HG03108 (cell line): ENCODE measurements at regions not wholly inside any gene's neighbourhood (a gene's known extent, or its start where the extent isn't known, plus 50 kb on each side); places are given as distances from the start of the nearest gene placed in this dataset.

Experiments
- ATAC-seq: cut with Tn5 transposase; IDR thresholded peaks from one replicate; pipeline ENCODE4 v1.9.1; 2021; ENCODE audit warnings: moderate library complexity; ENCODE audit not compliant: unreplicated experiment

DNA sequence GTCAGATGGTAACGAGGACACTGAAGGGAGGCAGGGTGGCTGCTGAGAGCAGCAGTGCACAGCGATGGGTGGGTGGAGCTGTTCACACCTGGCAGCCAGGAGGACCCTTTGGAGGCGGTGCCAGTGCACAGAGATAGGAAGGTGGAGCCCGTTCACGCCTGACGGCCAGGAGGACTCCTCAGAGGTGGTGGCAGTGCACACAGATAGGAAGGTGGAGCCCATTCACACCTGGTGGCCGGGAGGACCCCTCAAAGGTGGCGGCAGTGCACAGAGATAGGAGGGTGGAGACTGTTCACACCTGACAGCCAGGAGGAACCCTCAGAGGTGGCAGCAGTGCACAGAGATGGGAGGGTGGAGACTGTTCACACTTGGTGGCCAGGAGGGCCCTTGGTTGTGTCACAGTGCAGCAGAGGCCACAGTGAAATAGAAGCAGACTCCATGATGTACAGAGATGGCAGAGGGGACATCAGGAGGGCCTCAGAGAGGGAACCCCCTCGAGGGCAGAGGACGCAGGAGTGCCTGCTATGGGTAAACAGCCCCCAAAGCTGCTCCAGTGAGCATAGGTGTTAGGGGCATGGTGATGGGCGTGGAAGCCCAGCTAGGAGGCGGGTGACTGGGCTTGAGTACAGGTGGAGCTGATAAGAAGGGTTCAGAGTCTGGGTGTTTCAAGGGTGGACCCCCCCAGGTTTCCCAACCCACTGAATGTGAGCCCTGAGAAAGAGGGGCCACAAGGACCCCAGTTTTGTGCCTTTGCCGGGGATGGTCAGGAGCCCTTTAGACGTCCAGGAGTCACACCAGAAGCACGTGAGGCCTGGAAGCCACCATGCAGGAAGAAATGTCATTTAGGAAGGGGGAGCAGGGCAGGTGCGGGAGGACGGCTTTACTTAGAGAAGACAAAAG, 566.7 kb downstream of the BRD1 start:
- ATAC-seq, result no peak

DNA sequence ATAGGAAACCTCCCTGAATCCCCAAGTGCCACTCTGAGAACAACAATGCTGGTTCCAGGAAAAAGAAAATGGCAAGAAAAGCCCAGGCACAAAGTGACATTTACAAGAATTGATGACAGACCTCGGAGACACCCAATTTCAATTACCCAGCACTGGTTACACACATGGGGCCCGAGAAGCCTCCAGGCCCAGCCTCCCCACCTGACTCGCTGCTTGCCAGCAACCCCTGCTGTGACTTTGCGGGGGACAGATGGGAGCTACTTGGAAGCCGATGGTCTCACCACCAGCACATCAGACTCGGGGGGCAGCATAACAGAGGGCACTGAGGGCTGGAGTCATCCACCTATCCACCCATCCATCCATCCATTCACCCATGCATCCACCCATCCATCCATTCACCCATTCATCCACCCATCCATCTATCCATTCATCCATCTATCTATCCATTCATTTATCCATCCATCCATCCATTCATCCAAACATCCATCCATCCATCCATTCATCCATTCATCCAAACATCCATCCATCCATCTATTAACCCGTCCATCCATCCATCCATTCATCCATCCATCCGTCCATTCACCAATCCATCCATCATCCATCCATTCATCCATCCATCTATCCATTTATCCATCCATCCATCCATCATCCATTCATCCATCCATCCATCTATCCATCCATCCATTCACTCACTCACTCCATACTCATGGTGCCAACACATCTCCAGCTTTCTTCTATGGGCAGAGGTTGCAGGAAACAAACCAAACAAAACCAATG, 567.6 kb downstream of the BRD1 start:
- ATAC-seq, result no peak

DNA sequence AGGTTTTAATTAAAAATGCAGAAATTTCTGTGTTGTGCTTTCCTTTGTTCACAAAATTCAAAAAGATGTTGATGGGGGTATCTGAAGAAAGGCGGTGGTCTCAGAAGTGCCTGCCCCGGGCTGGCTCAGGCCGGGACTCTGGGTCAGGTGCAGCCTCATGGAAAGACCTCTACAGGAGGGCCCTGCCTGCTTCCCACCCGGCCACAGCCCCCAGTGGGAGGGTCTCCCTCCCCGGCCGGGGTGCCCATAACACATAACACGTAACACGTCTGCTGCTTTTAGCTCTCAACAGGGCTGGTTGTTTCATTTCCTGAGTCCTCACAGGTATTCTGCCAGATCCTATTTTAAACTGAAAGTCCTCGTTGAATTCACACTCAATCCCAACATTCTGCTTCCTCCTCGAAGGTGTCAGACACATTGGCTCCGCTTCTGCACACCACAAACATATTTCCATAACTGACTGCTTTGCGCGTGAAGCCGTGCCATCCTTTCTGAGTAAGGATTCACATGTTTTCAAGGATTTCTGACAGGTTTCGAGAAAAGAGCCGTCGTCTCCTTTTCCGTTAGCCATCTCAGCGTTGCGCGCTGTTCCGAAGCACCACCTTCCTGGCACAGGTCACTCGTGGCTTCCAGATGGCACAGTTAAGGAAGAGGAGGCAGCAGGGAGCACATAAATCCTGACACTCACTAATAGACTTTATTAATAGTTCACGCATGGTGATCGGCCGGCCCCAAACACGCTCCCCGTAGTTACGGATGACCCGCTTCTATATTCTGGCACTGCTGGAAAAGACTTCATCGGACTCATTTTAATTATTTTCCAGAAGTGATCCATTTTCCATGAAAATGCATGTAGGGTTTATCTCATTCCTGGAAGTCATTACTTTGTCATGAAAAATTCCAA, 569.3 kb downstream of the BRD1 start:
- no peak for ATAC-seq

DNA sequence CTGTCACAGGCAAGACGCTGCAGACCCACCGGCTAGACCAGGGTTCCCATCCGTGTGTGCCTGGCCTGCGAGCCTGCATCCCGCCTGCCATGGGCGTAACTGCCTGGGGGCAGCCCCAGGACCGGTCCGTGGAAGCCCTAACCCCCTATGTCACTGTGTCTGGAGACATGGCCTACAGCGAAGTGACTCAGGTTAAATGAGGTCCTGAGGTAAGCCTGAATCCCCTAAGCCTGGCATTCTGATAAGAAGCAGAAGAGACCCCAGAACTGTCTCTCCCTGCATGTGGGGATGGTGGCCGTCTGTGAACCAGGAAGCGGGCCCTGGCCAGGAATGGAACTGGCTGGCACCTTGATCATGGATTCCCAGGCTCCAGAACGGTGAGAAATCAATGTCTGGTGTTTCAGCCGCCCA, 570.1 kb downstream of the BRD1 start:
- ATAC-seq, result no peak

DNA sequence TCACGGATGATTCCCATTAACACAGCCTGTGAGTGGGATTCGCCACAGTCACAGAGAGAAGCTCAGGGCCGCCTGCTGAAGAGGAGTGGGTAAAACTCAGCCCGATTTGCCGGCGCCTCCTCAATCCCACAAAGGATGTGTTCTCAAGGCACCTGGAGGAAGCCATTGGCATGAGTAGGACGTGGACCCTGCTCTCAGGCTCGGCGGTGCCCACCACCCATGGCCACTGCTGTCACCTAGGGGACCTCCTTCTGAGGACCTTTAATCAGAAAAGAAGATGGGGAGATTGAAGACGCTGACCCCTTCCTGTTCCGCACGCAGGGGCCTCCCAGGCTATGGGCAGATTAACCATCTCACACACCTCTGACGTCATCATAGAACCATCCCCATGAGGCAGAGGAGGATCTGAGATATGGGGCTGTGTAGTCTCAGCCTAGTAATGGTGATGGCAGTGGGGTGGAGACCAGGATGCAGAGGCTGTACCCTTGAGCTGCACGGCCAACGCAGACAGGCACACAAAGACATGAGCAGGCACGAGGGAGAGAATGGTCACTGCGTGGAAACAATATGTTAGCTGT, 571.8 kb downstream of the BRD1 start:
- ATAC-seq, result no peak

DNA sequence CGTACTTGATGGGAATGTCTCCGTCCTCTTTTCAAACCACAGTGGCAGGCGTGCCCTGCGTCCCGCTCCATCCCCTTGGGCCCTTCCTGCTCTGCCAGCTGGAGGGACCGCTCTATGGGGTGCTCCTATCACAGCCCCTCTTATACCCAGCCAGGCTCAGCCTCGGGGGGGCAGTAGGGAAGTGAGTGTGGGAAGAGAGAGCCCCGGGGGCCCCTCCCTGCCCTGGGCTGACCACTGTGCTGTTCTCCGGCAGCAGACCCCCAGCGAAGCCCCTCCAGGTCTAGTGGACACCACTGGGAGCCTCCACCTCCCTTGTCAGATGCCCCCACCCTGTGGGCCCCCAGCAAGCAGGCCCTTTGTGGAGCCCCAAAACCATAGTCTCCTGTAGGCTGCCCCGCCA, 572.5 kb downstream of the BRD1 start:
- no peak for ATAC-seq

DNA sequence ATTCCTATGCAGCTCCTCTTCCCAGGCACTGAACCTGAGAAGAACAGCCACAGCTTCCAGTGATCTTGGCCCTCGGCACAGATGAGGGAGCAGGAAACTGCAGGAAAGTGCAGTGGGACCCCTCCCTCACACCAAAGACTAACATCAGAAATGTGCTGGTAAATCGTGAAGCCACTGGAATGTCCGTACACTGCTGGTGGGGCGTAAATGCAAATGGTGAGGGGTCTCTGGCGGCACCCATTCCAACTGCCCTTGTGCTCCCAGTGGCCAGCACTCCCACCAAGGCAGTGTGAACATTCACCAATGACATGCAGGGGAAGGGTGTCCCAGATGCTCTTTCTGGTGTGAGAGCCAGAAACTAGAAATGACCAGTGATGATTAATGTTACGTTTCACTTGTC, 574.0 kb downstream of the BRD1 start:
- ATAC-seq, result no peak

DNA sequence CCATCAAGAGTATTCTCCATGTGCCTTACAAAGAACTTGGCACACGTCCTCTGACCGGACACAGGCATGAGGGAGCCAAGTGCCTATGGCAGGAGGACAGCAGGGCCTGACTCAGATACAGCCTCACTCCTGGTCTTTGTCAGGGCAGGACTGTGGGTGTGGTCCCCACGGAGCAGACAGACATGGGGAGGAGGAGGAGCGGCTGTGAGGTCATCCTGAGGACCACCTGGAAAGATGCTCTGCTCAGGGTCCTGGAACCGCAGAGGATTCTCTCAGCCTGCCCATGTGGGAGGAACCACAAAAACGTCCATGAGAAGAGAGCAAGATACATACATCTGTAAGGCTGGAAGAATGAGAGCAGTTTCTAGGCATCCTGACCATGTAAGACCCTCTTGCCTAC, 576.3 kb downstream of the BRD1 start:
- no peak for ATAC-seq

DNA sequence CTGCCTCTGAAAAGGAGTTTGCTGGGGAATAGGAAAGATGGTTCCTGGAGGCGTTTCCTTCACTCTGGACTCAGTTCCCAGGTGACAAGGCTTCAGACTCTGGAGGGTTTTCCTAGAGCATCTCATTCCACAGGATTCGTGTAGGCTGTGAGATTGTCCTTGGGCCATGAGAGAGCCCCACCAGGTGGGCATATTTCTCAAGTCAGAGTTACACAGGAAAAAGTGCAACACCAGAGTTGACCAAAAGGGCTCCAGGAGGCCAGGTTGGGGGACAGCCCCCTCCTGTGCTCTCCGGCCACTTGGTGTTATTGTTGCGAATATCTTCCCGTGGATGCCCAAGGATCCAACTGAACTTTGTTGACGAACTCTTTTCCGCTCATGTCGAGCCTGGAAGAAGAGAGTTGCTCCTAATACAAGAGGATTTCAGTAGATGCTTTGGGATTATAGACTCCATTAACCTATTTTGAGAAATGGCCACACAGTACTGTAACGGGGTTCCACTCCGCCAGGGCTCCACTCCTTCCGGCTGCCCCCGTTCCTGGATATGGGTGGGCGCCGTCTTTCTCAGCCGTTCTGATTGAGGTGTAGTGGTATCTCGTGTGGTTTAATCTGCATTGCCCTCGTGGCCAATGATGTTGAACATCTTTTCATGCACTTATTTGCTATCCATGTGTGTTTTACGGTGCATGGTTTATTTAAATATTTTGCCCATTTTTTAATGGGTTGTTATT, 580.3 kb downstream of the BRD1 start:
- no peak for ATAC-seq

DNA sequence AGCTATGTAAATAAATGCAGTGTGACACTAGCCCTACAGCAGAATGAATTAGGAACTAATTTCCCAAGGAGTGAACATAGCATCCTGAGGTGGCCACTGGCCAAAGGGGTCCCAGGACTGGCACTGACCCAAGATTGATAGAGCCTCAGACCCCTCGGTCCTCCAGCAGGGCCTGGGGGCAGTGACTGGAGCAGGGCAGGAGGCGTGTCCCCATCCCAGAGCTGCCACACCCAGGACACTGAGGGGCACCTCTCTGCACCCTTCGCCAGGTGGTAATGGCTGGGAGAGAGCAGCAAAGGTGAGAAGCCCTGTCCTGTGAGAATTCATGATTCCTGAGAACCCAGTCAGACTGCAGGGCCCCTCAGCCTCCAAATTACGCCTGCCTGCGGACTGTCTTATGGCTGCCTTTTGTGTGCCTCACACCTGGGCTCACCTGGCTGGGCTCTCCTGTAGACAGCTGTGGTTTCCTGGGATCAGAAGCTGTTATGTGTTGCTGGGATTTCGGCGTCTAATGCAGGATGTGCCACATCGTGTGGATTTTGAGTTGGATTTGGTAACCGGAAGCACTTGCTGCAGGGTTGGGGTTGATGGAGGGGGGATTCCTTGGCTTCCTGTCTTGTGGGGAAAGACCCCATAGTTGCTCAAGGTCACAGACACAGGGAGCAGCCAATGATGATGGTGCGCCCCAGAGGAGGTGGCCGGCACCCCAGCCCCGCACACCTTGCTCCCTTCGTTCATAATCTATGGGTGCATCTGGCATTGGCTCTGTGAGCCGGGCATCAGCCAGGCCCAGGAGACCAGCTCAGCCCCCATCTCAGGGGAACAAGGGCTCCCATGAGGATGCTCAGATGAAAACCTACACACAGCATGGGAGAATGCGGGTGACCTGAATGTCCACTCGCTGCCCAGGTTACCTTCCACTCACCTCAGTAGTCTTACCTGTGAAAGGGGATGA, 582.9 kb downstream of the BRD1 start:
- no peak for ATAC-seq

DNA sequence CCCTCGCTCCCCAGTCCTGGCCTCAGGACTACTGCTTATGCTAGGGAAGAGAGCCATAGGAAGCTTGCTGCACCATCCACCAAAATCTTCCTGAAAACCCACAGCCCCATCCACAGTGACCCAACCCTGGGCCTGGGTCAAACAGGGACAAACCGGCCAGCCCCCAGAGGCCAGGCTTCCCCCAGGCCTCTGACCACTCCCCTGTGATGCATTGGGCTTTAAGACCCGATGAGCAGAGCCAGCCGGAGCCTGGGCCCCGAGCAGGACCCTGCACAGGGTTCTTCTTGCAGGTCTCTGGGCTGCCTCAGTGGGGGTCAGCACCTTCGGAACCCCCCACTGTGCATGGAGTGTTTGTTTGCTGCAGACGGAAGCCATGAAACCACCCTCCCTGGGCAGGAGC, 583.7 kb downstream of the BRD1 start:
- ATAC-seq, result no peak

DNA sequence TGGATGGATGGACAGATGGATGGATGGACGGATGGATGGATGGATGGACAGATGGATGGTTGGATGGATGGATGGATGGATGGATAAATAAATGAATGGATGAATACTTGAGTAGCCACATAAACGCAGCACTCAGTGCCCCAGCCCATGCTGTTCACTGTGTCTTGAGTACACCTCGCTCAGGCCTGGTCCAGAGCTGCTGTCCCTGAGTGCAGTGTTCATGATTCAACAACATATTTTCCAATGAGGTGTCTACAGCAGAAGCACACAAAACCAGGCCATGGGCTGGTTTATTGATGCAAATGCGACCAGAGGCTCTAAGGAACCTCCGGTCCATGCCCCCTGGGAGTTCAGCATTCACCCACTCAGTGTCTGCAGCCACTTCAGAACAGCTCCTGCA, 584.3 kb downstream of the BRD1 start:
- ATAC-seq, result no peak

DNA sequence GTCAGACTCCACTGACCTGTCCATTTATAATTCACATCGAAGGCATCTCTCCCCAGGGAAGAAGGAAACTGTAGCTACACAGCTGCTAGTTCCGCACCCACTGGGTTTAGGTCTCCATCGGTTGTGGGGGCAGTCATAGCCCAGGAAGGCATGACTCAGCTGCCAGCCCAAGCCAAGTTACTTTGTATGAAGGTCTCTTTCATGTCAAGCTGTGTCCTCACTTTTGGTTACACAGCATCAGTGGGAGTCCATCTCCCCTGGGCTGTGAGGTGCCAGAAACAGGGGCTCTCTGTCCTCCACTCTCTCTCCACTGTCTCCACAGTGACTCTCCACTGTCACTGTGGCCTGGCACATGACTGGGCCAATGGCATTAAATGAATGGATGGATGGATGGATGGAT, 585.2 kb downstream of the BRD1 start:
- no peak for ATAC-seq

DNA sequence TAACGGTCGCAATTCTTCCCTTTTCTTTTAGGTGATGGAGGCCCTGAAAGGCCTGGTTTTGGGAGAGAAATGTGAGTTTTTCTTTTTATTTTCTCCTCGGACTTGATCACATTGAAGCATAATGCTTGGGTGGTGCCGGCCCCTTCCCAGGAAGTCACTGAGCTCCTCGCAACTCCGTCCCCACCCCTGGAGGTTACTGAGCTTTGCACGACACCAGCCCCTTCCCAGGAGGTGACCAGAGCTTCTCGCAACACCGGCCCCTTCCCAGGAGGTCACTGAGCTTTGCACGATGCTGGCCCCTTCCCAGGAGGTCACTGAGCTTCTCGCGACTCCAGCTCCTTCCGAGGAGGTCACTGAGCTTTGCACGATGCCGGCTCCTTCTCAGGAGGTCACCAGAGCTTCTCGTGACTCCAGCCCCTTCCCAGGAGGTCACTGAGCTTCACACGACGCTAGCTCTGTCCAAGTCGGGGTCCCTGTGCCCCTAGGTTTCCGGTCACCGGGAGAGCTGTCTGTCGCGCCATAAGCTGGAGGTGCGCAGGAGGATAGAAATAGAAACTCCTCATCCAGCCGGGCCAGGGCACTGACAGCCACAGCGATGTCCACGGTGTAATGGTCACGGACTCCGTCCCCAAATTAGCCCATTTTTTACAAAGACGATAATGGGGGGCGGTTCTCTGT, 586.4 kb downstream of the BRD1 start:
- ATAC-seq, result no peak

DNA sequence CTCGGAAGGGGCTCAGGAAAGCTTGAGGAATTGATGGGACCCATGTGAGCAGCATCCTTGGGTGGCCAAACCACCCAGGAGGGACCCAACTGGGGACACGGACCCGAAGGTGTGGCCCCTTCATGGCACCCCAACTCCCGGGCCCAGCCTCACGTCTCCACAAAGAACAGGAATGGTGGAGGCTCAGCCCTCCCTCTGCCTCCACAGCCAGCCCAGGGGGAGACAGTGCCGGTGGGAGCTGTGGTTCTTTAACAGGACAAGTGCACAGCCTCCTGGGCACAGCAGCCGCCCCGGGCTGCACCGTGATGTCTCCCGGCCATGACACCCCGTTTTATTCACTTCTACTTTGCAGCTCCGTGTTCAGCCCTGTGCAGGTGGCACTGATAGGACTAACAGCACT, 587.2 kb downstream of the BRD1 start:
- no peak for ATAC-seq

DNA sequence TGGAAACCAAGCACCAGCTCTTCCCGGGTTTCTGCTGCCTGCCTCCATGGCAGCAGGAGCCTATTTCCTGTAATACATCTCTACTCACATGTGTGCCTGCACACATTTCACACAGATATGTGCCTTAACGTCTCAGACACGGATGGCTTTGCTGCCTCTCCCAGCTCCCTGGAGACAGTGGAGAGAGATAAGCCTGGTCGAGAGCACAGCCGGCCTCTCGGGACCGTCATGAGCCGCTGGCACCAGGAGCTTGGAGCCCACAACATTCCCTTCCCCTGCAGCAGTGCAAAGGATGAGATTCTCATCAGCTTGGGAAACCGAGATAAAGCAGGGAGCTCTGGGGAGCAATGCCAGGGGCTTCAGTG, 587.7 kb downstream of the BRD1 start:
- ATAC-seq, result no peak

DNA sequence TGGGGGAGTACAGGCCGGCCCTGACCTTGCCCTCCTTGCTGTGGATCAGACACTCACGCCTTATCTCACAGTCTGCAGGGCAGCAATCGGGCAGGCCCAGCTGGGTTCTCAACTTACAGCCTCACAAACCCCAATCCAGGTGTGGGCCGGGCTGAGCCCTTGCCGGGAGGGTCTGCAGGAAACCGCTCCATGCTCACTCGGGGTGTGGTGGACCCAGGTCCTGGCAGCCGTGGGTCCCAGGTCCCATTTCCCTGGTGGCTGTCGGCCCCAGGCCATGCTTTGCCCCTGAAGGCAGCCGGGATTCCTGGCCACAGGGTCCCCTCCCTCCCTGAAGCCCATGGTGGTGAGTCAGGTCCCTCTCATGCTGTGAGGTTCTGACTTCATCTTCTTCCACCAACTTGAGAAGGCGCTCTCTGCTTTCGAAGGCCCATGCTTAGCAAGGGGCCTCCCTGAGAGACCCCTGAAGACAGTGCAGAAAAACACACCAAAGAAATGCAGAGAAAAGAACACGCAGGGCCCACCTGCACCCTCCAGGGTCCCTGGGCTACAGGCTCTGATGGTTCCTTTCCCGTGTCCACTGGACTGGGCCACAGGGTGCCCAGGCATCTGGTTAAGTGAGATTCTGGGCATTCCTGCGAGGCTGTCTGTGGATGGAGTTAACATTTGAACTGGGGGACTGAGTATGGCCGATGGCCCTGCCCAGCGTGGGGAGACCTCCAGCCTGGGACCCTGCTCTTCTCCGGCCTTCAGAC, 588.2 kb downstream of the BRD1 start:
- no peak for ATAC-seq
